CD14-positive monocyte (primary cell): ENCODE measurements at regions not wholly inside any gene's neighbourhood (a gene's known extent, or its start where the extent isn't known, plus 50 kb on each side); places are given as distances from the start of the nearest gene placed in this dataset.

Experiments used
- DNase-seq, 3 donors: peaks; one replicate each; pipeline ENCODE4 v3.0.0-alpha.2; 2011 to 2022
- H2AFZ ChIP-seq: 2 replicates; pipeline ENCODE4 v1.6.0; 2012; ENCODE audit warnings: mild to moderate bottlenecking, low read depth, low read length, inconsistent platforms; ENCODE audit not compliant: insufficient read depth, poor library complexity, severe bottlenecking
- H3K27ac ChIP-seq, 2 donors: 1 replicate in 1 of 2; 2 replicates in 1 of 2; pipeline ENCODE4 v1.5.1; 2012 to 2013; ENCODE audit warnings: low read length in 2 of 2, control low read depth in 1 of 2, inconsistent platforms in 1 of 2, low read depth in 1 of 2, mild to moderate bottlenecking in 1 of 2
- H3K27me3 ChIP-seq, 2 donors: one replicate each; pipeline versions ENCODE4 v1.6.0 to v1.6.1; 2011 to 2013; ENCODE audit warnings: low read length in 2 of 2; ENCODE audit not compliant: control insufficient read depth in 2 of 2, insufficient read depth in 2 of 2
- H3K36me3 ChIP-seq, 2 donors: replicated peaks in 1 of 2; 1 replicate in 1 of 2; 2 replicates in 1 of 2; pipeline versions ENCODE4 v1.5.1 to v1.6.1; 2012 to 2013; ENCODE audit warnings: low read length in 2 of 2, control low read depth in 1 of 2, inconsistent platforms in 1 of 2, mild to moderate bottlenecking in 1 of 2; ENCODE audit not compliant: insufficient read depth in 2 of 2, control insufficient read depth in 1 of 2
- H3K4me1 ChIP-seq, 2 donors: 1 replicate in 1 of 2; 2 replicates in 1 of 2; pipeline versions ENCODE4 v1.5.1 to v1.6.1; 2012 to 2013; ENCODE audit warnings: low read length in 2 of 2, control low read depth in 1 of 2, inconsistent platforms in 1 of 2, mild to moderate bottlenecking in 1 of 2, moderate library complexity in 1 of 2; ENCODE audit not compliant: insufficient read depth in 2 of 2, control insufficient read depth in 1 of 2
- H3K4me2 ChIP-seq: replicated peaks from 2 replicates; pipeline ENCODE3; 2012; ENCODE audit warnings: low read length, moderate library complexity, mild to moderate bottlenecking; ENCODE audit not compliant: poor library complexity, severe bottlenecking; ENCODE audit errors: extremely low read depth
- H3K4me3 ChIP-seq, 3 experiments: fragments of 200-600 bp in 1 of 3; sonication (generic) in 1 of 3; replicated peaks in 1 of 3; 1 replicate in 2 of 3; 2 replicates in 1 of 3; pipeline ENCODE4 v1.5.1; 2011 to 2013; ENCODE audit warnings: low read length in 3 of 3, mild to moderate bottlenecking in 3 of 3, control low read depth in 2 of 3, low read depth in 2 of 3, inconsistent platforms in 1 of 3, moderate library complexity in 1 of 3
- H3K79me2 ChIP-seq: 2 replicates; pipeline ENCODE4 v1.6.0; 2012; ENCODE audit warnings: mild to moderate bottlenecking, control low read depth, inconsistent platforms, low read length, moderate library complexity; ENCODE audit not compliant: insufficient read depth
- H3K9ac ChIP-seq: 2 replicates; pipeline ENCODE4 v1.6.0; 2017; ENCODE audit warnings: low read length, mild to moderate bottlenecking; ENCODE audit not compliant: insufficient read depth, poor library complexity, severe bottlenecking
- H3K9me3 ChIP-seq, 2 donors: replicated peaks in 1 of 2; 1 replicate in 1 of 2; 2 replicates in 1 of 2; pipeline versions ENCODE4 v1.5.1 to v1.6.1; 2012 to 2013; ENCODE audit warnings: low read length in 2 of 2, control low read depth in 1 of 2; ENCODE audit not compliant: control insufficient read depth in 1 of 2, insufficient read depth in 1 of 2
- H4K20me1 ChIP-seq: 2 replicates; pipeline ENCODE4 v1.6.0; 2012; ENCODE audit warnings: mild to moderate bottlenecking, low read length, control low read depth, moderate library complexity; ENCODE audit not compliant: insufficient read depth
- H3K27ac Mint-ChIP-seq, 7 donors: one replicate each; pipeline ENCODE4 v1.8.0; 2020; ENCODE audit warnings: mild to moderate bottlenecking in 7 of 7, mixed read lengths in 7 of 7, moderate library complexity in 6 of 7, inconsistent platforms in 2 of 7
- H3K27me3 Mint-ChIP-seq, 3 donors: one replicate each; pipeline ENCODE4 v1.8.0; 2021 to 2022; ENCODE audit warnings: low read depth in 3 of 3, mild to moderate bottlenecking in 3 of 3, mixed read lengths in 3 of 3, moderate library complexity in 3 of 3, inconsistent platforms in 1 of 3
- H3K36me3 Mint-ChIP-seq, 2 donors: one replicate each; pipeline ENCODE4 v1.8.0; 2020; ENCODE audit warnings: mixed read lengths in 2 of 2, inconsistent platforms in 1 of 2, mild to moderate bottlenecking in 1 of 2
- H3K4me1 Mint-ChIP-seq: one replicate; pipeline ENCODE4 v1.8.0; 2020; ENCODE audit warnings: mild to moderate bottlenecking, mixed read lengths
- H3K4me3 Mint-ChIP-seq, 2 donors: one replicate each; pipeline ENCODE4 v1.8.0; 2020; ENCODE audit warnings: mild to moderate bottlenecking in 2 of 2, mixed read lengths in 2 of 2, moderate library complexity in 1 of 2
- H3K9me3 Mint-ChIP-seq, 7 donors: one replicate each; pipeline ENCODE4 v1.8.0; 2020 to 2022; ENCODE audit warnings: mixed read lengths in 7 of 7, mild to moderate bottlenecking in 6 of 7, moderate library complexity in 6 of 7, inconsistent platforms in 2 of 7
- WGBS: methylation state at CpG from one replicate; pipeline ENCODE4 v1.1.5; 2013; ENCODE audit warnings: missing lambda C conversion rate; ENCODE audit not compliant: insufficient coverage; 5-methylcytosine and 5-hydroxymethylcytosine counted together
- intact Hi-C, 2 donors: fragments of 100-400 bp; cut with micrococcal nuclease; formaldehyde crosslinking; loops; one replicate each; pipeline versions ENCODE4 v1.15.0 to v1.15.1; 2023
- TF ChIP-seq, protein P1 (sequence below): fragments of 200-600 bp; IDR thresholded peaks from one replicate; pipeline ENCODE4 v1.8.0; 2022; ENCODE audit warnings: antibody characterized with exemption, mild to moderate bottlenecking

GRCh38 chr5:136820848-136821247 is 455.5 kb upstream of the TRPC7 start:
- no peak overlapping the region for H3K4me2 ChIP-seq
- H3K36me3 ChIP-seq, result no peaks in the 10 kb centered on the region
- H3K9ac ChIP-seq, result no peak overlapping the region
- DNase-seq, result no peak
- H2AFZ ChIP-seq, result no peak overlapping the region
- WGBS, result no CpG with 5 or more reads among the region's 1 CpG
- H3K4me3 ChIP-seq, result no peak overlapping the region
- no peak overlapping the region for H3K27ac ChIP-seq
- H4K20me1 ChIP-seq, result no peaks in the 10 kb centered on the region
- H3K4me1 ChIP-seq, result no peaks in the 10 kb centered on the region
- no peaks in the 10 kb centered on the region for H3K9me3 ChIP-seq
- H3K27me3 ChIP-seq, result no peaks in the 10 kb centered on the region
- H3K79me2 ChIP-seq, result no peaks in the 10 kb centered on the region
- H3K27me3 Mint-ChIP-seq, result no peaks in the 10 kb centered on the region
- intact Hi-C loops, result no loop called here
- TF ChIP-seq, protein P1, sequence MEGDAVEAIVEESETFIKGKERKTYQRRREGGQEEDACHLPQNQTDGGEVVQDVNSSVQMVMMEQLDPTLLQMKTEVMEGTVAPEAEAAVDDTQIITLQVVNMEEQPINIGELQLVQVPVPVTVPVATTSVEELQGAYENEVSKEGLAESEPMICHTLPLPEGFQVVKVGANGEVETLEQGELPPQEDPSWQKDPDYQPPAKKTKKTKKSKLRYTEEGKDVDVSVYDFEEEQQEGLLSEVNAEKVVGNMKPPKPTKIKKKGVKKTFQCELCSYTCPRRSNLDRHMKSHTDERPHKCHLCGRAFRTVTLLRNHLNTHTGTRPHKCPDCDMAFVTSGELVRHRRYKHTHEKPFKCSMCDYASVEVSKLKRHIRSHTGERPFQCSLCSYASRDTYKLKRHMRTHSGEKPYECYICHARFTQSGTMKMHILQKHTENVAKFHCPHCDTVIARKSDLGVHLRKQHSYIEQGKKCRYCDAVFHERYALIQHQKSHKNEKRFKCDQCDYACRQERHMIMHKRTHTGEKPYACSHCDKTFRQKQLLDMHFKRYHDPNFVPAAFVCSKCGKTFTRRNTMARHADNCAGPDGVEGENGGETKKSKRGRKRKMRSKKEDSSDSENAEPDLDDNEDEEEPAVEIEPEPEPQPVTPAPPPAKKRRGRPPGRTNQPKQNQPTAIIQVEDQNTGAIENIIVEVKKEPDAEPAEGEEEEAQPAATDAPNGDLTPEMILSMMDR, result no peak
- no peaks in the 10 kb centered on the region for H3K4me1 Mint-ChIP-seq
- H3K4me3 Mint-ChIP-seq, result no peak overlapping the region
- H3K9me3 Mint-ChIP-seq, result peaks cover 0 to 4% (median 2%) of the 10 kb centered on the region in 7 donors
- no peak overlapping the region for H3K27ac Mint-ChIP-seq
- no peaks in the 10 kb centered on the region for H3K36me3 Mint-ChIP-seq

DNA sequence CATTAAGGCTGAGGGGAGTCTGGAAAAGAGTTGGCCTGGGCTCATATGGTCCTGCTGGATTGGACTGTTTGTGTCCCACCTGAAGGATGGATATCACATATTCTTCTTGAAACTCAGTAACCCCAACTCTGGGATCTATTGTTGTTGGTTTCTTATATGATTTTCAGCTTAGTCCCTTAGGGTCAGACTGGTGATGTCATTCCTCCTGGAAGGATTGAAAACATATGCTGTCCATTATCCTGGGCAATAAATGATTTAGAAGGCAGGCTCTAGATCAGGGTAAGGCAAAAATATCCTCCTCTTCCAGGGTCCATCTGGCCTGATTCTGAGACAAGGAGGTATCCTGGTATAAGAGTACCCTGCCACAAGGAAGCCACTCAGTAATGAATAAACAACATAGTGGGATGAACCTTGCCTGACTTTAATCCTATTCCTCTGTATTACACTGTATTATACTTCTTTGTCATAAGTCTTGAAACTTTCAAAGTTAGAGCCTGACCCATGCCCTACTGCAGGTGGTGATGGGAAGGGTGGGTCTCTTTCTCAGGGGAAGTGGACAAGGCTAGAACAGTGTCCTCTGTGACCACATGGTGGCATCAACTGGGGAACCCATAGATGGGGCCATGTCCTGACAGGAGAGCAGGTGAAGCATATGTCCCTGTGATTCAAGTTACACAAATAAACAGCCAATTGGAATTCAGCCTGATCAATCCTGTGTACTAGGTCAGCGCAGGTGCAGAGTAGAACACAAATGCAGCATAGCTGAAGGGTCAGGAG is 454.4 kb upstream of the TRPC7 start:
- 100% methylated on average over 1 of the region's 1 CpG for WGBS
- intact Hi-C loops, result no loop called here
- H3K79me2 ChIP-seq, result no peaks in the 10 kb centered on the region
- H4K20me1 ChIP-seq, result no peaks in the 10 kb centered on the region
- no peak overlapping the region for H3K4me2 ChIP-seq
- H3K4me1 Mint-ChIP-seq, result no peaks in the 10 kb centered on the region
- H3K4me1 ChIP-seq, result no peaks in the 10 kb centered on the region
- H3K27me3 Mint-ChIP-seq, result no peaks in the 10 kb centered on the region
- no peaks in the 10 kb centered on the region for H3K36me3 Mint-ChIP-seq
- H3K9ac ChIP-seq, result no peak overlapping the region
- H3K4me3 Mint-ChIP-seq, result no peak overlapping the region
- H3K9me3 Mint-ChIP-seq, result peaks cover 0 to 5% (median 3%) of the 10 kb centered on the region in 7 donors
- no peak overlapping the region for H3K27ac Mint-ChIP-seq
- no peaks in the 10 kb centered on the region for H3K36me3 ChIP-seq
- H2AFZ ChIP-seq, result no peak overlapping the region
- TF ChIP-seq, protein P1, result no peak
- H3K27ac ChIP-seq, result no peak overlapping the region
- no peak for DNase-seq
- H3K9me3 ChIP-seq, result no peaks in the 10 kb centered on the region
- H3K27me3 ChIP-seq, result no peaks in the 10 kb centered on the region
- no peak overlapping the region for H3K4me3 ChIP-seq
